Panc1 (cell line): ENCODE measurements at regions not wholly inside any gene's neighbourhood (a gene's known extent, or its start where the extent isn't known, plus 50 kb on each side); places are given as distances from the start of the nearest gene placed in this dataset.

ENCODE experiments used
- ATAC-seq: fragments of 200-7000 bp; cut with Tn5 transposase; 2 replicates; pipeline ENCODE4 v1.9.1; 2020; ENCODE audit warnings: mild to moderate bottlenecking, moderate library complexity
- BruUV-seq: library from RNA; stranded (reverse); fragments of 400-500 nt; replicated peaks from 2 replicates; lab custom pipeline; 2021; lab: Mats Ljungman, UMichigan
- CTCF ChIA-PET: fragments of 300-600 bp; sonication (Branson Sonifier 250); formaldehyde crosslinking; loops from one replicate; lab custom pipeline; 2022; ENCODE audit warnings: antibody characterized with exemption; lab: Charles Lee
- POLR2A ChIA-PET: fragments of 300-600 bp; sonication (Branson Sonifier 250); formaldehyde crosslinking; loops from one replicate; lab custom pipeline; 2022; ENCODE audit warnings: antibody characterized with exemption; lab: Charles Lee
- DNase-seq: peaks from one replicate; pipeline ENCODE4 v3.0.0-alpha.2; 2010; ENCODE audit warnings: low read depth, low spot score
- H3K27ac ChIP-seq: 2 replicates; pipeline ENCODE4 v1.5.1; 2011; ENCODE audit warnings: mild to moderate bottlenecking, low read length, inconsistent platforms
- H3K27me3 ChIP-seq: fragments of 200-500 bp; sonication (Bioruptor generic); 2 replicates; pipeline ENCODE4 v1.6.0; 2014; ENCODE audit warnings: low read length, inconsistent platforms; ENCODE audit not compliant: control insufficient read depth, insufficient read depth
- H3K36me3 ChIP-seq: fragments of 200-500 bp; sonication (Bioruptor generic); 2 replicates; pipeline ENCODE4 v1.5.1; 2014; ENCODE audit warnings: inconsistent platforms, mild to moderate bottlenecking, low read length, moderate library complexity; ENCODE audit not compliant: control insufficient read depth, insufficient read depth
- H3K4me1 ChIP-seq: 2 replicates; pipeline ENCODE4 v1.5.1; 2011; ENCODE audit warnings: inconsistent platforms, mild to moderate bottlenecking, low read length, moderate library complexity; ENCODE audit not compliant: control insufficient read depth, insufficient read depth
- H3K4me3 ChIP-seq, 2 experiments: 2 replicates each; pipeline ENCODE4 v1.5.1; 2011 to 2012; ENCODE audit warnings: low read depth in 2 of 2, low read length in 2 of 2, mild to moderate bottlenecking in 2 of 2, inconsistent platforms in 1 of 2, moderate library complexity in 1 of 2
- H3K9me3 ChIP-seq: fragments of 200-500 bp; sonication (Bioruptor generic); 2 replicates; pipeline ENCODE4 v1.5.1; 2014; ENCODE audit warnings: low read depth, mild to moderate bottlenecking, inconsistent platforms, low read length, moderate library complexity; ENCODE audit not compliant: control insufficient read depth, insufficient read depth
- CTCF ChIP-seq: fragments of 450-650 bp; IDR thresholded peaks from 2 replicates; pipeline ENCODE4 v1.5.1; 2017; ENCODE audit warnings: mild to moderate bottlenecking
- POLR2AphosphoS5 ChIP-seq: IDR thresholded peaks from 2 replicates; pipeline ENCODE4 v1.6.1; 2012; ENCODE audit warnings: mild to moderate bottlenecking, low read depth, low read length, moderate library complexity
- REST ChIP-seq, 2 experiments: IDR thresholded peaks; 2 replicates each; pipeline ENCODE4 v1.6.1; 2011 to 2012; ENCODE audit warnings: low read depth in 2 of 2, control low read depth in 1 of 2, low read length in 1 of 2, mild to moderate bottlenecking in 1 of 2, moderate library complexity in 1 of 2; ENCODE audit not compliant: insufficient read depth in 1 of 2
- SIN3A ChIP-seq: IDR thresholded peaks from 2 replicates; pipeline ENCODE4 v1.6.1; 2012; ENCODE audit warnings: low read depth, mild to moderate bottlenecking, low read length, moderate library complexity, borderline replicate concordance; ENCODE audit not compliant: insufficient read depth
- TCF7L2 ChIP-seq: IDR thresholded peaks from 2 replicates; pipeline ENCODE4 v1.6.1; 2011; ENCODE audit warnings: mild to moderate bottlenecking, low read depth, low read length, inconsistent platforms
- in situ Hi-C: cut with HindIII; loops from 2 replicates; pipeline ENCODE4 v1.10.0; 2016; ENCODE audit warnings: low sequenced_read_pairs, low pct_unique_long_range_greater_than_20kb
- intact Hi-C: fragments of 100-400 bp; cut with micrococcal nuclease; formaldehyde crosslinking; loops from one replicate; pipeline ENCODE4 v1.10.0; 2022; ENCODE audit not compliant: unreplicated experiment

GRCh38 chr16:26976873-26977272, 89.9 kb upstream of the C16orf82 start:
- TF ChIP-seq CTCF (no peak), REST (IDR thresholded peaks at IDR 0.05; ENCODE audit: insufficient read depth in 1 of 2, low read depth in 2 of 2, low read length in 1 of 2) (no peak), TCF7L2 (no peak), POLR2AphosphoS5 (no peak), SIN3A (no peak)
- CTCF ChIA-PET = interaction anchor here (0.6 kb wide), 1 partner anchor 196 kb away, joined by 3 read pairs; no protein-coding TSS in a partner anchor
- Histone ChIP-seq H3K4me1 (no peaks in the 10 kb centered on the region), H3K4me3 (no peak overlapping the region), H3K9me3 (no peaks in the 10 kb centered on the region), H3K27me3 (peaks cover 3% of the 10 kb centered on the region; the same call in 1 of the 2 replicates), H3K36me3 (no peaks in the 10 kb centered on the region), H3K27ac (no peak overlapping the region)
- DNase-seq = no peak
- intact Hi-C loops (no loop called here), in situ Hi-C loops (no loop called here)
- no peak for ATAC-seq
- POLR2A ChIA-PET = interaction anchor here (0.6 kb wide), 1 partner anchor 144 kb away, joined by 3 read pairs; no protein-coding TSS in a partner anchor
- no TSS peak for BruUV-seq

- DNase-seq (no peak), ATAC-seq (no peak)
- no peaks in the 10 kb centered on the region for H3K4me1 ChIP-seq
- POLR2A ChIA-PET = no interaction called here
- H3K27ac ChIP-seq = no peak overlapping the region
- no peaks in the 10 kb centered on the region for H3K9me3 ChIP-seq
- H3K36me3 ChIP-seq = no peaks in the 10 kb centered on the region
- H3K4me3 ChIP-seq = no peak overlapping the region
- in situ Hi-C loops (no loop called here), intact Hi-C loops (no loop called here)
- CTCF ChIA-PET = interaction anchor here (0.8 kb wide), 1 partner anchor 129 kb away, joined by 3 read pairs; no protein-coding TSS in a partner anchor
- no TSS peak for BruUV-seq
- H3K27me3 ChIP-seq = no peaks in the 10 kb centered on the region
- no peak for TF ChIP-seq REST (IDR thresholded peaks at IDR 0.05; ENCODE audit: insufficient read depth in 1 of 2, low read depth in 2 of 2, low read length in 1 of 2)
- no peak for TF ChIP-seq CTCF
- TF ChIP-seq TCF7L2 = no peak
- TF ChIP-seq POLR2AphosphoS5 = no peak
- no peak for TF ChIP-seq SIN3A
Observed at GRCh38 chr16:26981266-26981938, 85.3 kb upstream of the C16orf82 start.
